Stimulated activated CD4-positive, alpha-beta T cell treated with anti-CD3 and anti-CD28 coated beads, Interleukin-4, amount 100 ng/mL, for 4 hours (primary cell): ENCODE measurements at regions not wholly inside any gene's neighbourhood (a gene's known extent, or its start where the extent isn't known, plus 50 kb on each side); places are given as distances from the start of the nearest gene placed in this dataset.
"Not testable (repeated sequence)": the region's sequence is repeated elsewhere in the genome, so short reads cannot be mapped to it uniquely, and the experiment has no call there.

ENCODE experiments used
- DNase-seq, 2 experiments: peaks; one replicate each; pipeline ENCODE4 v3.0.0-alpha.2; 2020

DNA sequence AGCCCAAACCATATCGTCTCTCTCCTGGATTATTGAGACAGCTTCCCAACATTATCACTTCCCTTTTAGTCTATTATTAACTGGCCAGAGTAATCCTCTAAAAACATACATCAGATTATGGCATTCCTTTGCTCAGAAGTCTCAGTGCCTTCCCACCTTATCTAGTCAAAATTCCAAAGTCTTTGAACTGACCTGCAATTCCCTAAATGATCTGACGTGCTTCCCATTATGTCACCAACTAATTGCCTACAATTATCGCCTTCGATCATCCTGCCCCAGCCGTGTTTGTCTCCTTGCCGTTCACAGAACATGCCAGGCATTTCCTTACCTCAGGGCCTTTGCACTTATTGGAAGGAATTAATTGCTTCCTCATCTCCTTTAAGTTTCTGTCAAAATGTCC lies 332.4 kb downstream of the IRS1 start:
- DNase-seq = no peak

DNA sequence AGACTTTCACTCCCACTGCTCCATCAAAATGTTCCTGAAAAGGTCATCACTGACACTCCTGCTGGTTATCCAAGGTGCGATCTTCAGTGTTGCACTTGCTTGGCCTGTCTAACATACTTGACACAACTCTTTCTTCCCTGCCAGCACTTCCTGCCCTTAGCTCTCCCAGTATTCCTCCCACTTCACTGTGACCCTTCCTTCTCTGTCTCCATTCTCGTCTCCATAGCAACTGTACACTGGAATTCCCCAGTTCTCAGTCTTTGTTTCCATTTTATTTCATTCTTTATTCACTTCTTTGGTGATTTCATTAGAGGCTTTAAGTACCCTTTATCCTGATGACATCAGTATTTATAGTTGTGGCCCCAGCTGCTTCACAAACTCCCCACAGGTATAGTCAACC lies 333.0 kb downstream of the IRS1 start:
- no peak for DNase-seq

DNA sequence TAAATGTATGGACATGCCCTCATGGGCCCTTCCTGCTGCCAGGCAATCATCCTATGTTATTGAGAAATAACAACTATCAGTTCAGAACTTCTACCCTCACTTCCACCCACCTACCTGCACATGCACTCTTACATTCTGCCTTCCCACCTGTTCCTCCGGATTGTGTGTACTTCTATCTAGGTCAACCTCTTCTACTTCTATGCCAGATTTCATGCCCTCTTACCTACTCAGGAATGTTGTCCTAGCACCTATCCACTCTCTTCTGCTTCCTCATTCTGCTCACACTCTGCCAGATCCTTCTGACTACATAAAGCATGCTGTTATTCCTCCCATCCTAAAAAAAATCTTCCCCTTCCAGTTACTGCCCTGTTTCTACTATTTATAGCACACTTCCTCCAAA lies 333.5 kb downstream of the IRS1 start:
- DNase-seq = no peak

GRCh38 chr2:226464380-226464779 lies 335.2 kb downstream of the IRS1 start:
- DNase-seq = no peak

- no peak for DNase-seq
Observed at GRCh38 chr2:226463154-226463553, 336.5 kb downstream of the IRS1 start.

GRCh38 chr2:226461981-226462380 lies 337.6 kb downstream of the IRS1 start:
- DNase-seq = no peak

DNA sequence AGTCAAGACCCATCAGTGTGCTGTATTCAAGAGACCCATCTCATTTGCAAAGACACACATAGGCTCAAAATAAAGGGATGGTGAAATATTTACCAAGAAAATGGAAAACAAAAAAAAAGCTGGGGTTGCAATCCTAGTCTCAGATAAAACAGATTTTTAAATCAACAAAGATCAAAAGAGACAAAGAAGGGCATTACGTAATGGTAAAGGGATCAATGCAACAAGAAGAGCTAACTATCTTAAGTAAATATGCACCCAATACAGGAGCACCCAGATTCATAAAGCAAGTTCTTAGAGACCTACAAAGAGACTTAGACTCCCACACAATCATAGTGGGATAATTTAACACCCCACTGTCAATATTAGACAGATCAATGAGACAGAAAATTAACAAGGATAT lies 343.5 kb downstream of the IRS1 start:
- not testable (repeated sequence) for DNase-seq

GRCh38 chr2:226452768-226453167 lies 346.9 kb downstream of the IRS1 start:
- no peak for DNase-seq

DNA sequence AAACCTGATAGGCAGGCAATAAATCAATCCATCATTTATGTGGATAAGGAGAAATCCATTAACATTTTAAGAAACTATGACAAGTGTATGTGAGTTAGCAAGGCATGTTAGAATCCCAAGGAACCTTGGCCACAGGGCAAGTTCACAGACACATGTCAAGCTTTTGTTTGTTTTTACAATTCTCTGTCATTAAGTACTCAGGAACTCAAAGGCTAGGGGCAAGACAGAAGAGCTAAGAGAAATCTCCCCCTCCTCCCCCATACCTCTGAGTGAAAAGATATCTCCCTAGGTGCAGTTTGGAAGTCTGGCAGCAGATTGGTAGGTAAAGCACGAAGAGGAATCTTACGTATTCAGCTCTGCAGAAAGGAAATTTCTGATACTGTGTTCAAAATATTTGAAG lies 348.1 kb downstream of the IRS1 start:
- no peak for DNase-seq

- no peak for DNase-seq
Observed at GRCh38 chr2:226450141-226450540, 349.5 kb downstream of the IRS1 start.

- DNase-seq = no peak
Observed at GRCh38 chr2:226447338-226448300, 352.0 kb downstream of the IRS1 start.

GRCh38 chr2:226446406-226447001 lies 353.1 kb downstream of the IRS1 start:
- DNase-seq = no peak

- DNase-seq = no peak
Observed at GRCh38 chr2:226445216-226445861, 354.3 kb downstream of the IRS1 start.

GRCh38 chr2:226443112-226443511 lies 356.5 kb downstream of the IRS1 start:
- no peak for DNase-seq

GRCh38 chr2:226440127-226440918 lies 359.3 kb downstream of the IRS1 start:
- DNase-seq = no peak

DNA sequence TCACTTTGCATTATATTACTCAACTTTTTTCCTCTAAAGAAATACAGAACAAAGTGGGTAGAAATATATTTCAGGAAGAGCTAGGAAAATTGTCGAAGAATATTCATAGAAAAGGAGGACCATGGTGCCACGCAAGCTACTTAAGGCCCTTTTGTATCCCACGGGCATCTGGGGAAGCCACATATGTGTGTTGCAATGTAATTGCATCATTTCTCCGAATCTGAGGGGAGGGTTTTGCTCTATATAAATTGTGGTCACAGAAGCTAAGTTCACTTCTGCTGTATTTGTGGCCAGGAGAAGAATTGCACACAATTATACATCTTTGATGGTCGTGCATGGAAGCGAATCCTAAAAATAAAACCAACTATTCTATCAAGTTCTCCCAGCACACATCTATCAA lies 360.3 kb downstream of the IRS1 start:
- no peak for DNase-seq

GRCh38 chr2:226435146-226435545 lies 364.5 kb downstream of the IRS1 start:
- DNase-seq = no peak

GRCh38 chr2:226434702-226435101 lies 364.9 kb downstream of the IRS1 start:
- no peak for DNase-seq

DNA sequence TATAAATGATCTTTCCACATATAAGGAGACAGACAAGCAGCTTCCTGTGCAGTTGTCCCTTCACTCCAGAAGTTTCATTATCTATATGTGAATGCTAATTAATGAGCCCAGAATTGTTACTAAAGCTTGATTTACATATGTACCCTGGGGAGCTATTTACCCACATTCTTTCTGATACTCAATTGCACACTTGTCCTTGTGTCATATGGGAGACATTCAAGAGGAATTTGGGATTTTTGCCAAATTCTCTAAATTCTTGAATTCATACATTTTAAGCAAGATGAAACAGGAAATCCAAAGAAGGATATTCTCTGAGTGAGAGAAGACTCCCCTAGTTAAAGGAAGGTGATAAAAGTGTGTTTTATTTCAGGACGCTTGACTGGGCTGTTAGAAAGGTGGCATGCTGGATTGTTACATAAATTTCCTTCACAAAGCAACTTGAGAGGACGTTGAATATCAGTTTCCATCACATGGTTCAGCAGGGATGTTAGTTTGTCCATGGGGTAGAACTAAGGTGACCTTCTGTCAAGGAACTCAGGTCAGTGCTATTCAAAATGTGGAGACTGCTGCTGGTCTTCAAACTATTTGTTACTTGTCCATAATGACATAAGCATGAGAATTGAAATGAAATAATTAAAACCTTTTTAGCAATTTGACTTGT lies 368.2 kb downstream of the IRS1 start:
- no peak for DNase-seq

DNA sequence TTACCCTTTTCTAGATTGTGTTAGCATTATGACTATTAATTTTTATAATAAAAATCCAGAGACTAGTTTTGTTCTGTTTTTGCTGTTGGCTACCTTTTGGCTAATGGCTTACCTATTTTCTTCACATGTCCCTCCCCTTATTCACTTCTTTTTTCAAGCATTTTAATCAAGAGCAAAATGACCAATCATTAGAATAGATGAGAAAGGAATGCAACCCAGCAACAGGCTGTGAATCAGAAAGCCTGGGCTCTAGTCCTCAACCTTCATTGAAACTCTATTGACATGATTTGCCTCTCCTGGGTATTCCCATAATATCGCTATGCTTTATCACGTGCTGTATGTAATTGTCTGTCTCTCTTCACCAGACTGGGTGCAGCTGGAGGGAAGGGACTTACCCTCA lies 370.1 kb downstream of the IRS1 start:
- no peak for DNase-seq

- DNase-seq = no peak
Observed at GRCh38 chr2:226427538-226428307, 371.9 kb downstream of the IRS1 start.

GRCh38 chr2:226426292-226426736 lies 373.3 kb downstream of the IRS1 start:
- DNase-seq = no peak
